Neural crest cell (in vitro differentiated cells): ENCODE measurements at regions not wholly inside any gene's neighbourhood (a gene's known extent, or its start where the extent isn't known, plus 50 kb on each side); places are given as distances from the start of the nearest gene placed in this dataset.

Source experiments
- DNase-seq: peaks from one replicate; pipeline ENCODE4 v3.0.0; 2021; ENCODE audit warnings: low read depth, mixed read lengths, low spot score
- H3K27ac Mint-ChIP-seq: one replicate; pipeline ENCODE4 v1.8.0; 2021; ENCODE audit warnings: mild to moderate bottlenecking, mixed read lengths; ENCODE audit not compliant: unreplicated experiment
- H3K27me3 Mint-ChIP-seq: 2 replicates; pipeline ENCODE4 v1.8.0; 2021; ENCODE audit warnings: low read depth, mild to moderate bottlenecking, mixed read lengths
- H3K36me3 Mint-ChIP-seq: 2 replicates; pipeline ENCODE4 v1.8.0; 2021; ENCODE audit warnings: low read depth, mild to moderate bottlenecking, mixed read lengths
- H3K4me1 Mint-ChIP-seq: 2 replicates; pipeline ENCODE4 v1.8.0; 2021; ENCODE audit warnings: mixed read lengths
- H3K4me3 Mint-ChIP-seq: one replicate; pipeline ENCODE4 v1.8.0; 2021; ENCODE audit warnings: mild to moderate bottlenecking, mixed read lengths
- H3K9me3 Mint-ChIP-seq: 2 replicates; pipeline ENCODE4 v1.8.0; 2021; ENCODE audit warnings: mixed read lengths
- TF ChIP-seq, protein P1 (sequence below): fragments of 200-600 bp; sonication (generic); conservative IDR thresholded peaks from 2 replicates; pipeline ENCODE4 v1.5.0; 2021; ENCODE audit warnings: antibody characterized with exemption, mild to moderate bottlenecking

GRCh38 chr11:70579316-70579955, 181.1 kb downstream of the CTTN start:
- Mint-ChIP-seq H3K27me3 (no peaks in the 10 kb centered on the region), H3K9me3 (no peaks in the 10 kb centered on the region), H3K27ac (peak overlapping the region; percentile 62), H3K4me3 (no peak overlapping the region), H3K4me1 (peaks cover 6% of the 10 kb centered on the region), H3K36me3 (no peaks in the 10 kb centered on the region)
- TF ChIP-seq, protein P1, sequence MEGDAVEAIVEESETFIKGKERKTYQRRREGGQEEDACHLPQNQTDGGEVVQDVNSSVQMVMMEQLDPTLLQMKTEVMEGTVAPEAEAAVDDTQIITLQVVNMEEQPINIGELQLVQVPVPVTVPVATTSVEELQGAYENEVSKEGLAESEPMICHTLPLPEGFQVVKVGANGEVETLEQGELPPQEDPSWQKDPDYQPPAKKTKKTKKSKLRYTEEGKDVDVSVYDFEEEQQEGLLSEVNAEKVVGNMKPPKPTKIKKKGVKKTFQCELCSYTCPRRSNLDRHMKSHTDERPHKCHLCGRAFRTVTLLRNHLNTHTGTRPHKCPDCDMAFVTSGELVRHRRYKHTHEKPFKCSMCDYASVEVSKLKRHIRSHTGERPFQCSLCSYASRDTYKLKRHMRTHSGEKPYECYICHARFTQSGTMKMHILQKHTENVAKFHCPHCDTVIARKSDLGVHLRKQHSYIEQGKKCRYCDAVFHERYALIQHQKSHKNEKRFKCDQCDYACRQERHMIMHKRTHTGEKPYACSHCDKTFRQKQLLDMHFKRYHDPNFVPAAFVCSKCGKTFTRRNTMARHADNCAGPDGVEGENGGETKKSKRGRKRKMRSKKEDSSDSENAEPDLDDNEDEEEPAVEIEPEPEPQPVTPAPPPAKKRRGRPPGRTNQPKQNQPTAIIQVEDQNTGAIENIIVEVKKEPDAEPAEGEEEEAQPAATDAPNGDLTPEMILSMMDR, result no peak
- no peak for DNase-seq

- Mint-ChIP-seq H3K27ac (no peak overlapping the region), H3K4me1 (no peaks in the 10 kb centered on the region), H3K9me3 (no peaks in the 10 kb centered on the region), H3K27me3 (no peaks in the 10 kb centered on the region), H3K4me3 (no peak overlapping the region), H3K36me3 (no peaks in the 10 kb centered on the region)
- DNase-seq, result peak; percentile 20
- TF ChIP-seq, protein P1, result no peak
Observed at GRCh38 chr11:70580036-70580805, 181.9 kb downstream of the CTTN start.

- Mint-ChIP-seq H3K4me1 (peaks cover 7% of the 10 kb centered on the region), H3K27me3 (no peaks in the 10 kb centered on the region), H3K27ac (no peak overlapping the region), H3K4me3 (no peak overlapping the region), H3K9me3 (no peaks in the 10 kb centered on the region), H3K36me3 (no peaks in the 10 kb centered on the region)
- DNase-seq, result no peak
- TF ChIP-seq, protein P1, result no peak
Observed at GRCh38 chr11:70581991-70582885, 183.9 kb downstream of the CTTN start.

GRCh38 chr11:70582886-70583641, 184.7 kb downstream of the CTTN start:
- Mint-ChIP-seq H3K27ac (no peak overlapping the region), H3K27me3 (no peaks in the 10 kb centered on the region), H3K9me3 (no peaks in the 10 kb centered on the region), H3K4me3 (no peak overlapping the region), H3K4me1 (peaks cover 9% of the 10 kb centered on the region), H3K36me3 (no peaks in the 10 kb centered on the region)
- TF ChIP-seq, protein P1, result no peak
- no peak for DNase-seq

- DNase-seq, result no peak
- Mint-ChIP-seq H3K36me3 (no peaks in the 10 kb centered on the region), H3K4me3 (no peak overlapping the region), H3K27me3 (no peaks in the 10 kb centered on the region), H3K9me3 (no peaks in the 10 kb centered on the region), H3K4me1 (peaks cover 9% of the 10 kb centered on the region), H3K27ac (peak overlapping the region; percentile 12)
- TF ChIP-seq, protein P1, result no peak
Observed at GRCh38 chr11:70583781-70584218, 185.5 kb downstream of the CTTN start.
